Testis (tissue), 2 donors: ENCODE measurements at regions not wholly inside any gene's neighbourhood (a gene's known extent, or its start where the extent isn't known, plus 50 kb on each side); places are given as distances from the start of the nearest gene placed in this dataset.

Source experiments
- DNase-seq: peaks from one replicate; pipeline ENCODE4 v3.0.0-alpha.2; 2019
- H3K27ac ChIP-seq, 2 donors: fragments of 200-600 bp; sonication (generic); one replicate each; pipeline ENCODE4 v1.5.1; 2019
- H3K27me3 ChIP-seq: fragments of 200-600 bp; sonication (generic); one replicate; pipeline ENCODE4 v1.5.1; 2019
- H3K36me3 ChIP-seq: fragments of 200-600 bp; sonication (generic); one replicate; pipeline ENCODE4 v1.5.1; 2017; ENCODE audit warnings: low read depth; ENCODE audit errors: missing control alignments
- H3K4me1 ChIP-seq: fragments of 200-600 bp; sonication (generic); one replicate; pipeline ENCODE4 v1.5.1; 2019
- H3K4me3 ChIP-seq, 2 donors: fragments of 200-600 bp; sonication (generic); one replicate each; pipeline ENCODE4 v1.5.1; 2017 to 2019
- H3K9me3 ChIP-seq: fragments of 200-600 bp; sonication (generic); one replicate; pipeline ENCODE4 v1.5.1; 2017
- POLR2A ChIP-seq: fragments of 450-650 bp; IDR thresholded peaks from one replicate; pipeline ENCODE4 v1.6.1; 2017; ENCODE audit warnings: antibody characterized with exemption, mild to moderate bottlenecking, moderate library complexity
- WGBS, 2 donors: methylation state at CpG; one replicate each; pipeline ENCODE4 v1.1.5; 2018; 5-methylcytosine and 5-hydroxymethylcytosine counted together
- intact Hi-C: fragments of 100-400 bp; cut with DNase I; formaldehyde crosslinking; loops from one replicate; pipeline ENCODE4 v1.15.1; 2023; ENCODE audit warnings: low total_unique reads
- TF ChIP-seq, protein P1 (sequence below), 3 experiments: fragments of 450-650 bp in 2 of 3; fragments of 200-600 bp in 1 of 3; sonication (generic) in 1 of 3; IDR thresholded peaks; one replicate each; pipeline ENCODE4 v1.5.1; 2016 to 2019; ENCODE audit warnings: antibody characterized with exemption in 3 of 3, mild to moderate bottlenecking in 2 of 3, moderate library complexity in 1 of 3

DNA sequence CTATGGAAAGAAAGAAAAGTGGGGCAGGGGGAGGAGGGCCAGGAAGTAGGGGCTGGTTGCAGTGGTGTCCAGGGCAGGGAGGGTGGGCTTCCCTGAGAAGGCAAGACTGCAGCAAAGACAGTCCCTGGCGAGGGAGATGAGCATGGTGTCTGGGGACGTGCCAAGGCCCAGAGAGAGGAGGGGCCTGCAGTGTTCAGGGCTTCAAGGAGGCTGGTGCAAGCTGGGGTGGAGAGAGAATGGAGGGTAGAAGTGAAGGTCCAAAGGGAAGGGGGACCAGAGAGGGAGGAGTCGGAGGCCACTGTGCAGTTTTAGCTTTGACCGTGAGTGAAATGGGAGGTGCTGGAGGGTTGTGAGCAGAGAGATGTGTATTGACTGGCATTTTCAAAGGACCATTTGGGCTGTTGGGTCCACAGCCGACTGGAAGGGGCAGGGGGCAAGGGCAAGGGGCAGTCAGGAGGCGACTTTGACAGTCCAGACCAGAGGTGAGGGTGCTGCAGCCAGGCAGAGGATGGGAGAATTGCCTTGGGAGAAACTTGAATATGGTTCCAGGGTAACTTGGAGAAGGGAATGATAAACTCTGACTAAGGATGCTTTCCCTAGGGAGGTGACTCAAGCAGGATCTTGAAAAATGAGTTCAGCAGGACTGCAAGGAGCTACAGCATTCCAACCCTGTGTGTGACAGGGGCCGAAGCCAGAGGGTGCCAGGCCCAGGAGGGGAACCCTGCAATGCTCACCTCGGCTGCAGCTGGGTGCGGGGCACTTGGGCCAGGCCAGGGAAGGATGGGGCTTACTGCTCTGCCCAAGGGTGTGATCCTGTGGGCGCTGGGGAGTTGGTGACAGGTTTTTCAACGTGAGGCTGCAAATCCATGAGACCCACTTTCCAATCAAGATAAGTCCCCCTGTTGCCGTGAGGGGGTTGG, 177.1 kb upstream of the HAAO start:
- no peak overlapping the region for H3K27ac ChIP-seq
- no peaks in the 10 kb centered on the region for H3K27me3 ChIP-seq
- no peaks in the 10 kb centered on the region for H3K36me3 ChIP-seq
- TF ChIP-seq, protein P1, sequence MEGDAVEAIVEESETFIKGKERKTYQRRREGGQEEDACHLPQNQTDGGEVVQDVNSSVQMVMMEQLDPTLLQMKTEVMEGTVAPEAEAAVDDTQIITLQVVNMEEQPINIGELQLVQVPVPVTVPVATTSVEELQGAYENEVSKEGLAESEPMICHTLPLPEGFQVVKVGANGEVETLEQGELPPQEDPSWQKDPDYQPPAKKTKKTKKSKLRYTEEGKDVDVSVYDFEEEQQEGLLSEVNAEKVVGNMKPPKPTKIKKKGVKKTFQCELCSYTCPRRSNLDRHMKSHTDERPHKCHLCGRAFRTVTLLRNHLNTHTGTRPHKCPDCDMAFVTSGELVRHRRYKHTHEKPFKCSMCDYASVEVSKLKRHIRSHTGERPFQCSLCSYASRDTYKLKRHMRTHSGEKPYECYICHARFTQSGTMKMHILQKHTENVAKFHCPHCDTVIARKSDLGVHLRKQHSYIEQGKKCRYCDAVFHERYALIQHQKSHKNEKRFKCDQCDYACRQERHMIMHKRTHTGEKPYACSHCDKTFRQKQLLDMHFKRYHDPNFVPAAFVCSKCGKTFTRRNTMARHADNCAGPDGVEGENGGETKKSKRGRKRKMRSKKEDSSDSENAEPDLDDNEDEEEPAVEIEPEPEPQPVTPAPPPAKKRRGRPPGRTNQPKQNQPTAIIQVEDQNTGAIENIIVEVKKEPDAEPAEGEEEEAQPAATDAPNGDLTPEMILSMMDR (IDR thresholded peaks at IDR 0.05), result no peak
- TF ChIP-seq POLR2A, result no peak
- no peaks in the 10 kb centered on the region for H3K9me3 ChIP-seq
- no peak overlapping the region for H3K4me3 ChIP-seq
- peaks cover 18% of the 10 kb centered on the region for H3K4me1 ChIP-seq
- intact Hi-C loops, result loop anchor here (5.0 to 10.0 kb wide), 2 partner anchors 258 to 515 kb away; partner anchors contain the start of gene ZFP36L2
- WGBS, 2 donors, result 75 to 76% methylated on average over 12 of the region's 12 CpGs
- DNase-seq, result no peak

DNA sequence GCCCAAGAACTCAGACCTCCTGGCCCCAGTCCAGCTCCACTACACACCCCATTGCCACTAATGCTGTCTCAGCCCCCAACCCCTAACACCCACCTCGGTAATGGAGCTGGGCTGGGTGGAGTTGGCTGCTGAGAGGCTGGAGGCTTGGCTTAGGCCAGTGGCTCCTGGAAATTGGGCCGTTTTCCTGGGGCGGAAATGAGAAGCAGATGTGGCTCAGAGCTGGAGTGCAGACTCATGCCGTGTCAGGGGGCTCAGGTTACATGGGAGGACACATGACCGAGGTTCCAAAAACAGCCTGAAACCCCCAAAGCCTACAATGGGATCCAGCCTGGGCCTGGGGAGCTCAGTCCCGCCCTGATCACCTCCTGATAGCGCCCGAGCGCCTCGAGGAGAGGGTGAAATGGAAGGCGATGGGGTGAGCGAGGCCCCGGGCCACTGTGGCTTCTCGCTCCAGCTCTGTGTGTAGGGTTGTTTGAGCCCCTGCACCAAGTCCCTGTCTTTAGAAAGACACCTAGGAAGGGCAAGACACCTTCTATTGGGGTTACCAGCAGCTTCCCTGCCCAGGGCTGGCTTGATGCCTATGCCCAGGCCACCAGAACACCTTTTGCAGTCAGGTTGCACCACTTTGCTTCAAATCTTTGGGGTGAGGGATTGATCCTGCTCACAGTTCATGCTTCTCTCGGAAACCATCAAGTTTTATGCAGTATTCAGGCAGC, 175.7 kb upstream of the HAAO start:
- TF ChIP-seq POLR2A, result no peak
- TF ChIP-seq, protein P1 (IDR thresholded peaks at IDR 0.05), result no peak
- H3K4me1 ChIP-seq, result peaks cover 15% of the 10 kb centered on the region
- WGBS, 2 donors, result 70 to 79% methylated on average over 5 to 15 of the region's 15 CpGs
- H3K27me3 ChIP-seq, result no peaks in the 10 kb centered on the region
- H3K9me3 ChIP-seq, result no peaks in the 10 kb centered on the region
- peak overlapping the region; percentile 6 to 51 for H3K27ac ChIP-seq
- peak; percentile 68 for DNase-seq
- H3K4me3 ChIP-seq, result no peak overlapping the region
- intact Hi-C loops, result no loop called here
- no peaks in the 10 kb centered on the region for H3K36me3 ChIP-seq

DNA sequence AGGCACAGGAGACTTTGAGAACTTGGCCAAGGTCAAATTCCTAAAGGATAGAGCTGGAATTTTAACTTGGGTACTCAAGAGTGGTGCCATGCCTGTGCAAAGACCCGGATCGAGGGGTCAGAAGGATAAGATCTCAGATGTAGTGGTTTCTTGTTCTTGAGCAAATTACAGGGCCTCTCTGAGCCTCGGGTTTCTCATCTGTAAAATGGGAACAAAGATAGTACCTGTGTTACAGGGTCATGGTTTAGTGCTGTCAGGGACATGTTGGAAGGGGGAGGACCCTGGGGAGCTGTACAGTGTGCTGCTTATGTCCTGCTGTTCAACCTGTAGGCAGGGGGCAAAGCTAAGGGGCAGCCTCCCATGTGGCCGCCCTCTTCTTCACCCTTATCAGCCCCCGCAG, 173.5 kb upstream of the HAAO start:
- TF ChIP-seq POLR2A, result no peak
- TF ChIP-seq, protein P1 (IDR thresholded peaks at IDR 0.05), result no peak
- WGBS, 2 donors, result 78 to 81% methylated on average over 5 of the region's 5 CpGs
- intact Hi-C loops, result no loop called here
- Histone ChIP-seq H3K4me3 (no peak overlapping the region), H3K27me3 (no peaks in the 10 kb centered on the region), H3K9me3 (no peaks in the 10 kb centered on the region), H3K27ac (no peak overlapping the region), H3K4me1 (peaks cover 29% of the 10 kb centered on the region), H3K36me3 (no peaks in the 10 kb centered on the region)
- no peak for DNase-seq

DNA sequence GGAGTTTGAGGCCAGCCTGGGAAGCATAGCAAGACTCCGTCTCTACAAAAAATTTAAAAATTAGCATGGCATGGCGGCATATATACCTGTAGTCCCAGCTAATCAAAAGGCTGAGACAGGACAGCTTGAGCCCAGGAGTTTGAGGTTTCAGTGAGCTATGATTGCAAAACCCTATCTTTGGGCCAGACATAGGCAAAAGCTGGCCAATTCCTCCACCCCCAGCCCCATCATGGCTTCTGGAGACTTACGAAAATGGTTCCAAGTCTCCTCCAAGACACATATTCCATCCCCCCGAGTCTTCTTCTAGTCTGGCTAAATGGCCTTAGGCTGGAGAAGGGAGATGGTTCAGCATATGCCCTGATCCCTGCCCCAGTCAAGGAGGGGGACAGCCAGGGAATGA, 172.8 kb upstream of the HAAO start:
- Histone ChIP-seq H3K36me3 (no peaks in the 10 kb centered on the region), H3K4me3 (no peak overlapping the region), H3K27ac (no peak overlapping the region), H3K27me3 (no peaks in the 10 kb centered on the region), H3K9me3 (no peaks in the 10 kb centered on the region), H3K4me1 (peaks cover 36% of the 10 kb centered on the region)
- DNase-seq, result no peak
- 88 to 95% methylated on average over 4 of the region's 4 CpGs for WGBS, 2 donors
- intact Hi-C loops, result no loop called here
- TF ChIP-seq, protein P1 (IDR thresholded peaks at IDR 0.05), result no peak
- TF ChIP-seq POLR2A, result no peak
